ENCODE measurements at regions not wholly inside any gene's neighbourhood (a gene's known extent, or its start where the extent isn't known, plus 50 kb on each side); places are given as distances from the start of the nearest gene placed in this dataset.

- no peaks in the 10 kb centered on the region for H3K4me1 ChIP-seq (replicated peaks; ENCODE audit: insufficient read depth)
- BruUV-seq (replicated peaks) = no TSS peak
- CTCF ChIA-PET = no interaction called here
Measured at GRCh38 chr3:71903112-71903495, 118.2 kb upstream of the PROK2 start.

GRCh38 chr3:71902258-71903111, 117.5 kb upstream of the PROK2 start:
- no peaks in the 10 kb centered on the region for H3K9me2 ChIP-seq (ENCODE audit: insufficient read depth)
- intact Hi-C loops (cut with micrococcal nuclease; ENCODE audit: unreplicated experiment) = no loop called here
- no TSS peak for BruUV-seq (replicated peaks)
- TF ChIP-seq CTCF (conservative IDR thresholded peaks at IDR 0.05) (no peak), EZH2 (IDR thresholded peaks at IDR 0.05; ENCODE audit: low read depth) (no peak)
- DNase-seq = no peak
- ChIA-PET POLR2A (ENCODE audit: unreplicated experiment) (no interaction called here), CTCF (no interaction called here)
- no peaks in the 10 kb centered on the region for H3K79me2 ChIP-seq (ENCODE audit: low read depth)
- H4K20me1 ChIP-seq (ENCODE audit: insufficient read depth) = no peaks in the 10 kb centered on the region
- H2AFZ ChIP-seq = no peak overlapping the region
- no peak overlapping the region for H3K27ac ChIP-seq
- no peaks in the 10 kb centered on the region for H3K36me3 ChIP-seq (ENCODE audit: low read depth)
- H3K4me1 ChIP-seq (replicated peaks; ENCODE audit: insufficient read depth) = no peaks in the 10 kb centered on the region
- 0 out of 2 replicates have a peak, but pooled peaks cover 5% of the 10 kb centered on the region for H3K27me3 ChIP-seq (ENCODE audit: insufficient read depth, low read depth)
- H3K9me3 ChIP-seq (ENCODE audit: insufficient read depth, low read depth) = no peaks in the 10 kb centered on the region
- no peak overlapping the region for H3K4me2 ChIP-seq
- no peak overlapping the region for H3K4me3 ChIP-seq
- H3F3A ChIP-seq (ENCODE audit: insufficient read depth, low read depth) = no peaks in the 10 kb centered on the region

More at GRCh38 chr3:71903112-71903495, 118.2 kb upstream of the PROK2 start:
- no peaks in the 10 kb centered on the region for H3K9me3 ChIP-seq (ENCODE audit: insufficient read depth, low read depth)
- no peaks in the 10 kb centered on the region for H3F3A ChIP-seq (ENCODE audit: insufficient read depth, low read depth)
- intact Hi-C loops (cut with micrococcal nuclease; ENCODE audit: unreplicated experiment) = no loop called here
- TF ChIP-seq CTCF (conservative IDR thresholded peaks at IDR 0.05) (no peak), EZH2 (IDR thresholded peaks at IDR 0.05; ENCODE audit: low read depth) (no peak)
- no peaks in the 10 kb centered on the region for H4K20me1 ChIP-seq (ENCODE audit: insufficient read depth)
- no peaks in the 10 kb centered on the region for H3K79me2 ChIP-seq (ENCODE audit: low read depth)
- POLR2A ChIA-PET (ENCODE audit: unreplicated experiment) = no interaction called here
- no peaks in the 10 kb centered on the region for H3K36me3 ChIP-seq (ENCODE audit: low read depth)
- no peak overlapping the region for H3K27ac ChIP-seq
- H3K4me2 ChIP-seq = no peak overlapping the region
- DNase-seq = no peak
- peaks cover 3% of the 10 kb centered on the region; the same call in 1 of the 2 replicates for H3K27me3 ChIP-seq (ENCODE audit: insufficient read depth, low read depth)
- no peak overlapping the region for H2AFZ ChIP-seq
- no peaks in the 10 kb centered on the region for H3K9me2 ChIP-seq (ENCODE audit: insufficient read depth)
- H3K4me3 ChIP-seq = no peak overlapping the region

- Histone ChIP-seq H4K20me1 (ENCODE audit: insufficient read depth) (no peaks in the 10 kb centered on the region), H3K79me2 (ENCODE audit: low read depth) (no peaks in the 10 kb centered on the region), H3K27ac (no peak overlapping the region), H3K9me2 (ENCODE audit: insufficient read depth) (no peaks in the 10 kb centered on the region), H3K4me1 (replicated peaks; ENCODE audit: insufficient read depth) (no peaks in the 10 kb centered on the region), H3K4me3 (no peak overlapping the region), H3F3A (ENCODE audit: insufficient read depth, low read depth) (no peaks in the 10 kb centered on the region), H3K36me3 (ENCODE audit: low read depth) (no peaks in the 10 kb centered on the region), H3K4me2 (no peak overlapping the region), H3K27me3 (ENCODE audit: insufficient read depth, low read depth) (0 out of 2 replicates have a peak, but pooled peaks cover 5% of the 10 kb centered on the region), H3K9me3 (ENCODE audit: insufficient read depth, low read depth) (no peaks in the 10 kb centered on the region), H2AFZ (no peak overlapping the region)
- no peak for TF ChIP-seq CTCF (conservative IDR thresholded peaks at IDR 0.05)
- TF ChIP-seq EZH2 (IDR thresholded peaks at IDR 0.05; ENCODE audit: low read depth) = no peak
- intact Hi-C loops (cut with micrococcal nuclease; ENCODE audit: unreplicated experiment) = no loop called here
- CTCF ChIA-PET = no interaction called here
- POLR2A ChIA-PET (ENCODE audit: unreplicated experiment) = no interaction called here
- DNase-seq = no peak
- no TSS peak for BruUV-seq (replicated peaks)
Measured at GRCh38 chr3:71901645-71902044, 116.7 kb upstream of the PROK2 start.
